Stimulated activated CD4-positive, alpha-beta T cell treated with anti-CD3 and anti-CD28 coated beads, Interleukin-2, amount 100 ng/mL, for 24 hours (primary cell): ENCODE measurements at regions not wholly inside any gene's neighbourhood (a gene's known extent, or its start where the extent isn't known, plus 50 kb on each side); places are given as distances from the start of the nearest gene placed in this dataset.
"Not testable (repeated sequence)": the region's sequence is repeated elsewhere in the genome, so short reads cannot be mapped to it uniquely, and the experiment has no call there.

Source experiments
- DNase-seq, 2 donors: peaks; one replicate each; pipeline ENCODE4 v3.0.0-alpha.2; 2020

DNA sequence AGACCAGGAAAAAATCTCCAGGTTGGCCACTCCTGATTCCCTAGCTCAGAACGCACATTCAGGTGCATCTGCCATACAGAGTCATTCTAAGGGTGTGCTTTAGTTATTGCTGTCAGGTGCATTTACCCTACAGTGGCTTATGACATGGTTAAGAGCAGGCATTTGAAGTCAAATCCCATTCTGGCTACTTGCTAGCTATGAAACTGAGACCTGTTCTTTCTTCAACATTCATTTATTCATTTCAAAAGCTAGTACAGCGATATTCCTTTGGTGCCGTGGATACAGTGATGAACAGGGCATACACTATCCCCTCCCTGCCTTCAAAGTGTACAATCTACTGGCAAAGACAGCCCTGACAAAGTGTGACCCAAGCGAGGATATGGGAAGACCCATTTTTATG lies 508.3 kb downstream of the NPIPA7 start:
- no peak for DNase-seq

DNA sequence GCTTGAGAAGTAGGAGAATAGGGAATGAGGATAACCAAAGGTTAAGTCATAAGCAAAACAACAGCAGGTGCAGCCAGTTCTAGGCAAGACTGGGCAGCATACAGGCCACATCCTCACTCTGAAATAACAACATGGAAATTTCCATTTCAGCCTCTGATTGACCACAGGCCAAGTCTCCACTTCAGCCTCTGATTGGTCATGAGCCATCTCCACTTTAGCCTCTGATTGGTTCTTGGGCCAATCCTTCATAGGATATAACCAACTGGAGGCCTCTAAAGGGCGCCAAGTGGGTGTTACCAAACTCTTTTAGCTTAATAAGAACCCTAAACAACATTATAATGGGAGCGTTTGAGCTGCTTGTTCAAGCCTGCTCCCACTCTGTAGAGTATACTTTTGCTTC lies 512.0 kb downstream of the NPIPA7 start:
- no peak for DNase-seq

DNA sequence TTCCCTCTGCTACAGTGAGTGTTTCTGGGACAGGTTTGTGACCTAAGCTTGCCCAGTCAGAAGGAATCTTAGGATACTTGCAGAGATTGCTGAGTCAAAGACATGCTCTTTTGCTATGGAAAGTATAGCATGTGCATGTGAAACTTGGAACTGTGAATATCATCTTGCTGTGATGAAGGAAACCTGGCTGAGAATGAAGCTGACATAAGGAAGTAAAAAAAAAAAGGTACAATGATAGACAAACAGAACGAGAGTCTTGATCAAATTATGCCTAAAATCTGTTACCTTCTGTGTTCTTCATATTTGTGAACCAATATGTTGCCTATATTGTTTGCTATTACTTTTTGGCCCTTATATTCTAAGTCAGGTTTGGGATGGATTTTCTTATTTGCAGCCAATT lies 525.7 kb downstream of the NPIPA7 start:
- no peak for DNase-seq

DNA sequence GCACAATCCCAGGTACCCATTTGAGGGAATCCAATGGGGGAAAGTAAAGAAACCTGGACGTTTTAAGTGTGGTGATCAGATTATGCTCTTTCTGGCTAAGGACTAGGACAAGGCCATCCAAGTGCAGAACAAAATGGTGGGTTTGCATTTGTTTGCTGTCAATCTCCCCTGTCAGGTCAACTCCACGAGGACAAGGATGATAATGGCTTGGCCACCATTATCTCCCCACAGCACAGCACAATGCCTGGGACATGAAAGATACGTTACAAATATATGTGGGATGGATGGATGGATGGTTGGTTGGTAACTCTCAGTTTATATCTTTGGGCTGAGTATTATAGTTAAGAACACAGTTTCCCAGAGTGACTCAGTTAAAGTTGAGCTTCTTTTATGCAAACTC lies 526.9 kb downstream of the NPIPA7 start:
- DNase-seq: no peak

DNA sequence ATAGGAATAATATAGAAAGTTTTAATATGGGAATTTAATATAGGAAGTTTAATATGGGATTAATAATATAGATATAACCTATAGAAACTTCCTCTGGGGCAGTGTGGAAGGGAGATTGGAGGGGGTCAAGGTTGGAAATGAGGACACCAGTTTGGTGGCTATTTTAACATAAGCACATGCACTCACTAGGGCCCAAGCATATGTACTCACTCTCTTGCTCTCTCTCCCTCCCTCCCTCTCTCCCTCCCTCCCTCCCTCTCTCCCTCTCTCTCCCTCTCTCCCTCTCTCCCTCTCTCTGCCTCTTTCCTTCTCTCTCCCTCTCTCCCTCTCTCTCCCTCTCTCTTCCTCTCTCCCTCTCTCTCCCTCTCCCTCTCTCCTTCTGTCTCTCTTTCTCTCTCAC lies 528.1 kb downstream of the NPIPA7 start:
- DNase-seq: no peak

DNA sequence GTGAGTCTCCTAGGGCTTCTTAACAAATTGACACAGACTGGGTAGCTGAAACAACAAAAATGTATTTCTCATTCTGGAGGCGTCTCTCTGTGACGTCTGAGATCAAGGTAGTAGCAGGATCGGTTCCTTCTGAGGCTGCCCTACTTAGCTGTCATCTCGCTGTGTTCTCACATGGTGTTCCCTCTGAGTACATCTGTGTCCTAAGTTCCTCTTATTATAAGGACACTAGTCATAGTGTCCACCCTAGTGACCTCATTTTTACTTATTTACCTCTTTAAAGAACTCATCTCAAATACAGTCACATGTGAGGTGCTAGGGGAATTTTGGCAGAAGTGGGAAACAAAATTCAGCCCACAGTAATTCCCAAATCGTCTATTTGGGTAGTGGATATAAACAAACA lies 529.1 kb downstream of the NPIPA7 start:
- no peak for DNase-seq

DNA sequence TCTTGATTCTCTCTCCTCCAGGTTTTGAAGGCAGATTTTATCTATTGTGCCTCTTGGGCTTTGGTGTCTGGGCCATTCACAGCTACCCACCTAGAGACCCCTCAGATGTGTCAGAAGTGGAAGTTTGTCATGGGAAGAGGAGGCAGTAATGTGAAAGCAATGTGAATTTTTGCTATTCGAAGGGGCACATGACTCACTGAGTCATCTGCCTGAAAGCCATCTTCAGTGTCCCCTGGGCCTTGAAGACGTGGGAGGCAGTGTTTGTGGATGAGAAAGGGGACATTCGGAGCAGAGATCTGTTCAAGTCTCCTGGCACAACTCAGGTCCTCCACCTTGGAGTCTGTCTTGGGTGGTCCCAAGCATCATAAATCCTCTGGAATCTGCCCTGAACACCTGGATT lies 530.2 kb downstream of the NPIPA7 start:
- no peak for DNase-seq

DNA sequence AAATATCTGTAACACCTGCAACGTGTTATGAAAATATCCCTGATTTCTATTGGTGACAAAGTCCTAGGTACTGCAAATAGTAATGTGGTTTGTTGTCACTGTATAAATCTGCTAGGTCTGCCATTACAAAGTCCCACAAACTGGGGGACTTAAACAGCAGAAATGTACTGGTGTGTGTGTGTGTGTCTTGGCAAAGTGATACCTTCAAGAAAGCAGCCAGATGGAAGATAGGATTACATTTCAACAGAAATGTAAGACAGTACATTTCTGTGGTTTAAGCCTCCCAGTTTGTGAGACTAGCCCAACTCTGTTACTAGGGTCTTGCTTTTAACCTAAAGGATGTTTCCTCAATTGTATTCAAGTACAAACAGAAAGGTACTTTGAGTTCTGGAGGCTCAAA lies 531.7 kb downstream of the NPIPA7 start:
- no peak for DNase-seq

DNA sequence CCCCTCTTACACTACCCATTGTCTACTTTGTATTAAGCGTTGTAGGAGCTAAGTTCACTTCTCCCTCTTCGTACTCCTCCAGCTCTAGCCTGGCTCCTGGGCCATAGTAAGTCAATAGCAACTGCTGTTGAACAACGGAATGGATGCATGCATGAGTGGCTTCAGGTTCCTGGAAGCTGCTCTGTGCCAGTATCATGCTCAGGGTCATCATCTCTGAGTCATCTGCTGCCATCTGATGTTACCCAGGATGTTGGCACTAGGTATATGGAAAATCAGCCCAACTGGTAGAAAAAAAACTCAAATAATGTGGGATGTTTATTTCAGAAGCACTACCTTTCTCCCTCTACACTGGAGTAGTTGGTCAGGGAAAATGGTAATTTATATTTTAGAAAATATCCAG lies 536.8 kb downstream of the NPIPA7 start:
- no peak for DNase-seq

DNA sequence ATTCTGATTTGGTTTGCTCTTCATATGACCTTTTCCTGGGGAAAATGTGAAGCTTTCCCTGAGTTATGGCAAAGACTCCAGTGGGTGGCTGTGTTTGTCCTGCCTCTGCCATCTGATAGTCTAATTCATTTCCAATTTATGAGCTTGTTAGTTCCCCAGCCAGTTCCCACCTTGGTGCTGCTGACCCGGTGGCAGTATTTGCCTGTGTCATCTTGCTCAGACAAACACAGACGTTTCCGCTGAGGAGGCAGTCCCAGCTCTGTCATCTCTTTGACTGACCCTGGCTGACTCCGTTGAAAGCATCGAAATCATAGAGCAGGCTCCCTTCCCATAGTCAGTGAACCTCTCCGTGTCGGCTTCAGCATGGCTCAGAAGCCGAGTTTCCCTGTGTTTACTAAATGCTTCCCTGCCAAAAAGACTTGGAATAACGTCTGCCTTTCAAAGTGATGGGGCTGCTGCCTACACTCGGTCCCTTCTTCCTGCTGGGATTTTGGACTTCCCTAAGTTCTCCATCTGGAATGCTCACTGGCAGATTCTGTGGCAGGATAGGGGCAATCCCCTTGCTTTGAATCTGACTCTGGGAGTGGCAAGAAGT lies 538.3 kb downstream of the NPIPA7 start:
- no peak for DNase-seq

DNA sequence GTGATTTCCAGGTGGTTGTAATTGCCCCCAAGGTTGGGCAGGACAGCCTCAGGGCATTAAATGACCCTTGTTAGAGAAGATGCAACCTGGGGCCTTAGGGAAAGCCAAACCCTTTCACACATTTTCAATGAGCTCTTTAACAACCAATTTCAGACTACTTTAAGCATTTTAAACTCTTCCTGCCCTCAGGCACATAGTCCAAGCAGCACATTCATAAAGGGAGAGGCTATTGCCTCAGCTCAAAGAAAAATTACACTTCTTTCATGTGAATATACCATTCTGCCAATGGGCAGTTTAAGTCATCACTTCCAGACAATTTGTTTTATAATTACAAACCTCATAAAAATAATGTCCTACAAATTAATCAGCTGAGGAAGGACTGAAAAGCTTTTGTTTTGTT lies 544.5 kb downstream of the NPIPA7 start:
- DNase-seq: no peak

DNA sequence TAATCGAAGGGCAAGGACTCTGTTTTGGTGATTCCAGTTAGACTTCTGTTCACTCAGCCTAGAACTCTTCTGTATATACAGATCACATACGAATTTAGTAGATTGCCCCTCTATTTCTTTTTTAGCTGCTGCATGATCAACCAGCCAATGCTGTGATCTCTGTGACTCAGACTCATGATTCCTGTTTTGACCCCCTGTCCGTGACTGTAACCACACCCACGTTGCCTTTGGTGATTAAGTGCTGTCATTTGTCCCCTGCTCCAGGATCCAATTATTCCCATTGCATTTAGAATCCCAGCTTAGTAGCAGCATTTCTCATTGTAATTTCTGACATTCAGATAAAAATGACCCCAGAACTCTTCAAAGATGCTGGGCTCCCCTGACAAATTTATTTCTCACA lies 545.7 kb downstream of the NPIPA7 start:
- DNase-seq: no peak

DNA sequence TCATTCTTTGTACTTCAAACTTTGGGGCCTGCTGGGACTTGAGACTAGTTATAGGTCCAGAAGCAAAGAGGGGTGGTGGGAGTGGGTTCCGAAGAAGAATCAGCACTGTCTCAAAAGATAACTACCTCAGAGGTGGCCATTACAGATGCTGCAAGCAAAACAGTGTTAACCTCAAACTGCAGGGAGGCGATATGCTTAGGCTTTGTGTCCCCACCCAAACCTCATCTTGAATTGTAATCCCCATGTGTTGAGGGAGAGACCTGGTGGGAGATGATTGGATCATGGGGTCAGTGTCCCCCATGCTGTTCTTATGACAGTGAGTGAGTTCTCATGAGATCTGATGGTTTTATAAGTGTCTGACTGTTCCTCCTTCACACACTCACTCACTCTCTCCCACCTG lies 545.3 kb downstream of the XYLT1 start:
- DNase-seq: no peak

DNA sequence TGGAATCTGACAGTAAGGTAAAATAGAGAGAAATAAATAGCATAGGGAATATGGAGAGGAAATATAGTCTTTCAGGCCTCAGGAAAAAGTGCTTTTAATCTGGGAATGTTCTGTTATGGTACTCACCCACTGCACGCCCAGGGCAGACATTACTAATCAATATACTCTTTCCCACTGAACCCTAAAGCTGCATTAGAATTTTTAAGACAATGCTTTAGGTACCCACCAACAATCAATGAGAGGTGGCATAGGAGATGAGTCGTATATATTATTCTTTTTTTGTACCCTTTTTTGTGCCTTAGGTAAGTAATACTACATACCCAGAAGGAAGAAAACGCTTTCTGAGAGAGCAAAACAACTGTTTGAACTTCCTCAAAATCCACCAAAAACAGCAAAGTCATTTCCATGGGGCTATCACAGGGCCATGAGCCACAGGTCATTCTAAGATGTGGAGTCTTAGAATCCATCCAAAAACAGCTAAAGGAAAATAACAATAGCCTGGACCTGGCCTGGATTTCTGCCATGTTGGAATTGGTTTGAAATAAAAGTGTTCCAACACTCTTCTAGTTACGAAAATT lies 542.1 kb downstream of the XYLT1 start:
- no peak for DNase-seq

DNA sequence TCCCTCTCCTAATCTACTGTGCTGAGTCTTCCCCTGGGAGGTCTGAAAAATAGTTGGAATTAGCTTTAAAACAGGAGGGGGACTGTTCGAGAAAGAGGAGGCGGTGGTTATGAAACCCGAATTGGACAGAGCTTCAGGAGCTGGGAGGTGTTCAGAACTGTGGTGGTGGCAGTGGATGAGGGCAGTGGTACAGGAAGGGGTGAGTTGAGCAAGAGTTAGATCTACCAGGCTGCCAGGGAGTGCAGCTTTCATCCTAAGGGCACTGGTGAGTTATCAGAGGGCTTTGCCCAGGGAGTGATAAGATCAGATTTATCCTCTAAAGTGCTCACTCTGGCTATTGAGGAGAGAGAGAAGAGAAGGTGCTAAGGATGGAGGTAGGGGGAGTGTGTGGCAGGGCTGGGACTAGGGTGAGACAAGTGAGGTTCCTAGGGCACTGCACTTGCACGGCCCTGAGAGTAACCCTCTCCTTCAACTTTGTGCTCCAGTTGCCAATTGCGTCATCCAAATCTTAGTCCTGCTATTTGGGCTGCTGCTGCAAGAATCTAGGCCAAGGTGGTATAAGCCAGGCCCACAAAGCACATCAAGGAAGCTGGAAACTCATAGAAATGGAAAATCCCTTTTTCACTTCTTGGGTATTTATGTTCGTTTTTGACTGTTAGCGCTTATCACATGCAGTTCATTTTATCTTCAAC lies 540.3 kb downstream of the XYLT1 start:
- no peak for DNase-seq

DNA sequence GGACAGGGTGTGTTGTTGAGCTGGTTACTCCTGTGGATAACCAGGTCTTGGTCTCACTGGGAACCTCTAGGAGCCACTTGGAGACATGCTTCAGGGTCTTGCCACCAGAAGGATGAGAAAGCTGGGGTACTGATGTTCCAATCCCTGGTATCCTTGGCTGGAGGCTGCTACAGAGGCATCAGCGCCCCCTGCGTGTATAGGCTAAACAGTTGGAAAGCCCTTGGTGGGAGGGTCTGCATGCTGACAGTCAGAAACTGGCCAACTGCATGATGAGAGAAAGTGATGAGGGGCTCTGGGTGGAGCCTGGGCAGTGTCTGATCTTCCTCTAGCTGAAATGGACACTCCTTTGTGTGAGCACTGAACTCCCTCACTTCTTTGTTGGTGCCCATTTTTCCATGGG lies 536.9 kb downstream of the XYLT1 start:
- no peak for DNase-seq

DNA sequence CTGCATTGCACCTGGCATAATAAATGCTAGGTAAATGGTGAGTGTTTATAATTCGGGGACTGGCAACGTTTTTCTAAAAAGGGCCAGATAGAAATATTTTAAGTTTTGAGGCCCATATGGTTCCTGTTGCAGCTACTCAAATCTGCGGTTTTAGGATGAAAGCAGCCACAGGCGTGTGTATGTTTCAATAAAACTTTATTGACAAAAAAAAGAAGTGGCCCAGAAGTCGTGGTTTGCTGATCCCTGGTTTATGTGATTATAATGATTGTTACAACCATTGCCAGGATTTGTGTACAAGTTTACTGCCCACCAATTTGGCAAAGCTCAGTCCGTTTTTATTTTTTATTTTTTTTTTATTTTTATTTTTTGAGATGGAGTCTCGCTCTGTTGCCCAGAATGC lies 536.1 kb downstream of the XYLT1 start:
- DNase-seq: no peak

DNA sequence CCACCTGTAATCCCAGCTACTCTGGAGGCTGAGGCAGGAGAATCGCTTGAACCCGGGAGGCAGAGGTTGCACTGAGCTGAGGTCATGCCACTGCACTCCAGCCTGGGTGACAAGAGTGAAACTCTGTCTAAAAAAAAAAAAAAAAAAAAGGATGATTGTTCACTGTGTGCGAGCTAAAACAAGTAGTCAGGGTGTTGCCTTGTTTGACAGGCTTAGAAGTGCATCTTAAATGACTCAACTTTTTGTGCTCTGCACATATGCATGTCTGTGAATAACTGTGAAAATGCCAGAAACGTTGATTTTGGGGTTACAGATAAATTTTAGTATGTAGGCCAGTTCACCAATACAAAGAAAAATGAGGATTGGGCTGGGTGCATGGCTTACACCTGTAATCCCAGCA lies 534.9 kb downstream of the XYLT1 start:
- DNase-seq: not testable (repeated sequence)

DNA sequence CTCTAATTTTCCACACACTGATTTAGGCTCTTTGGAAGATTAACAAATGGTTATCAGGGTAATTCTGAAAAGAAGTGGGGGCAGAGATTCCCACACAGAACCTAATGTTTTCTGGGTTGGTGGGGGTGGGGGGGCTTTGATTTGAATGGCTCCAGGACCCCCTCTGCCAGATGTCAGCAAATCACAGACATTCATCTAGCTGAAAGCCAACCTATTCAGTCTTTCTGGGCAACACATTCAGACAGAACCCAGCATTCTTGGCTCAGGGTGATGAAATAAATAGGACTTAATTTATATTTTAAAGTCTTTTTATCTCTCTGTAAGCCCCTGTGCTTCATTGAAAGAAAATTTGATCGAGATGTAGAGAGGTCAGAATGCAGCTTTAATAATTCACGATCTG lies 533.2 kb downstream of the XYLT1 start:
- no peak for DNase-seq

DNA sequence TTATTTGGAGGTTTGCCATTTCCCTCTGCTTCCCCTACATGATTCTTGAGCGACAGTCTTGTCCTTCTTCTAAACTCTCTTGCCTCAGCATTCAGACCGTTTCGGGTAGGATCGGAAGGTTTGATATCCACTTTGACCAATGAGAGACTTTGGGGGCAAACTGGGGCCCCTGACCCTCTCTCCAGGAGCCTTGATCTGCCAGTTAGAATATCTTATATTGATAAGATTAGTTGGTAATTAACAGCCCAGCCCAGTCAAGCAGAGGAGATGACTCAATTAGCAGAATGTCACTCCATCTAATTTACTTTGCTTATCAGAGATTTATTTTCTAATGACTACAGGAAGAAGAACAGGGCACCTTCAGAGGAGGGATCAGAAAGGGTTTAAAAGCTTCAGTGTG lies 532.8 kb downstream of the XYLT1 start:
- DNase-seq: no peak

DNA sequence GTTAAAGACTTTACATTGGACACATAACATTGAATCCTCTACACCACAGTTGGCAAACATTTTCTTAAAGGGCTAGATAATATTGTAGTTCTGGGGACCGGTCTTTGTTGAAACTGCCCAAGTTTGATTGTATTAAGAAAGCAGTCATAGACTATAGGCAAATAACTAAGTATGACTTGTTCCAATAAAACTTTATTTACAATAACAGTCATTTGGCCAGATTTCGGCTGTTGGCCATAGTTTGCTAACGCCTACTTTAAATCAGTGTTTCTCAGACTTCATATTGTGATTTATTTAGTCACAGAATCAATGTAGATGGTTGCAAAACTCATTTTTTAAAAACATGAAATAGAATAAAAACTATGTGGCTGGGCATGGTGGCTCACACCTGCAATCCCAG lies 531.8 kb downstream of the XYLT1 start:
- no peak for DNase-seq

DNA sequence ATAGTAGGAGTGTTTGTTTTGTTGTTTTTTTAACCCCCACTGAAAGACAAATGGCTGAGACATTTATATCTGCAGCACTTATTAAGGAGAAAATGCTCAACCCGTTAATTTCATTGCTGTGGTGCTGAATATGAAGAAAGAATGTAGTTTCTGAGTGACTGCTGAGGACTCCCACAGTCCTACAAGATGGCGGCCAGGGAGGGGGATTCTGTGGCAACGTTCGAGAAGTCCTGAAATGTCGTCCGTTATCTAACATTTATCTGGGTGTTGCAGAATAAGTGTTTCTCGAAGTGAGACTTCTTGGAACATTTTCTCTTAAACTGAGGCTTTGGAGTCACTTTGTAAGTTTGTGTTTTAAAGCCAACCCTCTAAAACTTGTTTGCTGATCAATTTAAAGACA lies 530.4 kb downstream of the XYLT1 start:
- no peak for DNase-seq

DNA sequence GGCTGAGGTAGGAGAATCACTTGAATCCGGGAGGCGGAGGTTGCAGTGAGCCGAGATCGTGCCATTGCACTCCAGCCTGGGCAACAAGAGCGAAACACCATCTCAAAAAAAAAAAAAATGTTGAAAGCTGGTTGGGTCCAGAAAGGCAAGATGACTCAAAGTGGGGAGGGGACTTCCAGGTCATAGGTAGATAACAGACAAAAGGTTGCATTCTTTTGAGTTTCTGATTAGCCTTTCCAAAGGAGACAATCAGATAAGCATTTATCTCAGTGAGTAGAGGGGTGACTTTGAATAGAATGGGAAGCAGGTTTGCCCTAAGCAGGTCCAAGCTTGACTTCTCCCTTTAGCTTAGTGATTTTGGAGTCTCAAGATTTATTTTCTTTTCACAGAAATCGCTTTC lies 527.9 kb downstream of the XYLT1 start:
- DNase-seq: not testable (repeated sequence)

DNA sequence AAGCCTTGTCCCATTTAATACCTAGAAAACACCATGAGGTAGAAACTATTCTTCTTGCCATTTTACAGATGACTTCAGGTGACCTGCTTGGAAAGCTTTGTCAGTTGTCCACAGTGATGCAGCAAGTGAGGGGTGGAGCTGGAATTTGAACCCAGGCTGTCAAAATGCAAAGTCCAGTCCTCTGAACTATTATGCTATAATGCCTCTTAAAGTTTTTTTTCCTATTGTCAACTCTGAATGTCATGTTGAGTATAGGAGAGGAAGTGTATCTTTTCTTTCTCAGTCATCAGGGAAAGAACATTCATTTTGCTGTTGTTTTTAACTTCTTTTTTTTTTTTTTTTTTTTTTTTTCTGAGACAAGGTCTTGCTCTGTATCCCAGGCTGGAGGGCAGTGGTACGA lies 525.6 kb downstream of the XYLT1 start:
- DNase-seq: no peak

DNA sequence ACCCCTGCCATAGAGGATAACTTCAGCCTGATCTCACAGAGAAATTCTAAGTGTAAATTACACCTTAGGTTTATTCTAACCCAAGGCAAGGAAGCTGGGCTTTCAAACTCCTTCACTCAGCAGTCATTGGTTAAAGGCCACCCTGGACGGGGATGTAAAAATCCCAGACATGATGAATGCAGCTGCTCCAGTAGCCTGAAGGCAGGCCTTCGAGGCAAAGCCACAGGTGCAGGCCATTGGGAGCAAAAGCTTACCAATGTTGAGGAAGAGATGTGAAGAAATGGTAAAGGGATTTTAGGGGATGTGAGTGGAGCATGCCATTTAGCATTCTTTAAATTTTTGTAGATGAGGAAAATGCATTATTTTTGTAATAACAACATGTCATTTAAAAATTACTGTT lies 514.4 kb downstream of the XYLT1 start:
- no peak for DNase-seq
